Body of pancreas (tissue), 4 donors: ENCODE measurements at regions not wholly inside any gene's neighbourhood (a gene's known extent, or its start where the extent isn't known, plus 50 kb on each side); places are given as distances from the start of the nearest gene placed in this dataset.

ENCODE experiments used
- ATAC-seq: fragments of 150-250 bp; one replicate; pipeline ENCODE4 v1.9.1; 2016
- DNase-seq, 4 donors: peaks; one replicate each; pipeline ENCODE4 v3.0.0-alpha.2; 2019
- H3K27ac ChIP-seq, 4 donors: fragments of 200-600 bp; sonication (generic); 1 replicate in 3 of 4; 2 replicates in 1 of 4; pipeline versions ENCODE4 v1.5.1 to v1.6.1; 2016 to 2019; ENCODE audit warnings: mild to moderate bottlenecking in 1 of 4, mixed read lengths in 1 of 4, moderate library complexity in 1 of 4
- H3K27me3 ChIP-seq, 2 donors: fragments of 200-600 bp; sonication (generic); one replicate each; pipeline ENCODE4 v1.6.0; 2016; ENCODE audit warnings: mild to moderate bottlenecking in 1 of 2
- H3K36me3 ChIP-seq, 2 donors: fragments of 200-600 bp; sonication (generic); replicated peaks in 1 of 2; 2 replicates each; pipeline ENCODE4 v1.5.1; 2016; ENCODE audit warnings: low read depth in 2 of 2; ENCODE audit not compliant: insufficient read depth in 1 of 2
- H3K4me1 ChIP-seq: fragments of 200-600 bp; sonication (generic); one replicate; pipeline ENCODE4 v1.6.0; 2016
- H3K4me3 ChIP-seq, 2 donors: fragments of 200-600 bp; sonication (generic); 1 replicate in 1 of 2; 2 replicates in 1 of 2; pipeline ENCODE4 v1.5.1; 2016 to 2019
- H3K9me3 ChIP-seq, 3 donors: fragments of 200-600 bp; sonication (generic); 1 replicate in 2 of 3; 2 replicates in 1 of 3; pipeline ENCODE4 v1.5.1; 2016
- POLR2A ChIP-seq, 3 donors: fragments of 450-650 bp; IDR thresholded peaks; one replicate each; pipeline ENCODE4 v1.6.1; 2016; ENCODE audit warnings: antibody characterized with exemption in 3 of 3, mild to moderate bottlenecking in 2 of 3
- WGBS, 2 donors: methylation state at CpG; one replicate each; pipeline ENCODE4 v1.1.5; 2017; 5-methylcytosine and 5-hydroxymethylcytosine counted together
- intact Hi-C: fragments of 100-400 bp; cut with DNase I; formaldehyde crosslinking; loops from one replicate; pipeline ENCODE4 v1.15.1; 2023
- TF ChIP-seq, protein P1 (sequence below), 7 experiments: fragments of 450-650 bp in 4 of 7; fragments of 200-600 bp in 3 of 7; sonication (generic) in 3 of 7; IDR thresholded peaks; one replicate each; pipeline ENCODE4 v1.5.1; 2016 to 2019; ENCODE audit warnings: antibody characterized with exemption in 7 of 7

DNA sequence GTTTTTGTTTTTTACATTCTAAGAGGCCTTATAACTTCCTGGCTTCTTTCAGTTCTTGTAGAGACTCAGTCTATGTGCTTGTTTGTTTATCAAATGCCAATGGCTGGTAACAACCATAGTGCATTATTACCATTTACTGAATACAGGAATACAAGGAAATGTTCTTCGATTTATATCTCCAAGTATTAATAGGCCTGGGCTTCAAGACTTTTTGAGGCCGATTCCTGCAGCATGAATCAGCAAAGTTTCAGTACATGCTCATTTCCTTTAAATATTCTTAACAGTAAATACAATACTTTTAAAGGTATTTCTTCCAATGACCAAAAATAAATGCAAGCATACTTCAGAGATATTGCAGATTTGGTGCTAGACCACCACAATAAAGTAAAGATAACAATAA lies 535.3 kb downstream of the EFNA5 start:
- no peak for TF ChIP-seq POLR2A (IDR thresholded peaks at IDR 0.05)
- TF ChIP-seq, protein P1, sequence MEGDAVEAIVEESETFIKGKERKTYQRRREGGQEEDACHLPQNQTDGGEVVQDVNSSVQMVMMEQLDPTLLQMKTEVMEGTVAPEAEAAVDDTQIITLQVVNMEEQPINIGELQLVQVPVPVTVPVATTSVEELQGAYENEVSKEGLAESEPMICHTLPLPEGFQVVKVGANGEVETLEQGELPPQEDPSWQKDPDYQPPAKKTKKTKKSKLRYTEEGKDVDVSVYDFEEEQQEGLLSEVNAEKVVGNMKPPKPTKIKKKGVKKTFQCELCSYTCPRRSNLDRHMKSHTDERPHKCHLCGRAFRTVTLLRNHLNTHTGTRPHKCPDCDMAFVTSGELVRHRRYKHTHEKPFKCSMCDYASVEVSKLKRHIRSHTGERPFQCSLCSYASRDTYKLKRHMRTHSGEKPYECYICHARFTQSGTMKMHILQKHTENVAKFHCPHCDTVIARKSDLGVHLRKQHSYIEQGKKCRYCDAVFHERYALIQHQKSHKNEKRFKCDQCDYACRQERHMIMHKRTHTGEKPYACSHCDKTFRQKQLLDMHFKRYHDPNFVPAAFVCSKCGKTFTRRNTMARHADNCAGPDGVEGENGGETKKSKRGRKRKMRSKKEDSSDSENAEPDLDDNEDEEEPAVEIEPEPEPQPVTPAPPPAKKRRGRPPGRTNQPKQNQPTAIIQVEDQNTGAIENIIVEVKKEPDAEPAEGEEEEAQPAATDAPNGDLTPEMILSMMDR (IDR thresholded peaks at IDR 0.05): no peak
- Histone ChIP-seq H3K4me3 (no peak overlapping the region), H3K27me3 (no peaks in the 10 kb centered on the region), H3K4me1 (no peaks in the 10 kb centered on the region), H3K36me3 (no peaks in the 10 kb centered on the region), H3K27ac (no peak overlapping the region), H3K9me3 (peaks cover 0 to 6% (median 0%) of the 10 kb centered on the region in 3 donors)
- ATAC-seq: no peak
- 68 to 85% methylated on average over 2 of the region's 2 CpGs for WGBS, 2 donors
- no peak for DNase-seq
- intact Hi-C loops: no loop called here

DNA sequence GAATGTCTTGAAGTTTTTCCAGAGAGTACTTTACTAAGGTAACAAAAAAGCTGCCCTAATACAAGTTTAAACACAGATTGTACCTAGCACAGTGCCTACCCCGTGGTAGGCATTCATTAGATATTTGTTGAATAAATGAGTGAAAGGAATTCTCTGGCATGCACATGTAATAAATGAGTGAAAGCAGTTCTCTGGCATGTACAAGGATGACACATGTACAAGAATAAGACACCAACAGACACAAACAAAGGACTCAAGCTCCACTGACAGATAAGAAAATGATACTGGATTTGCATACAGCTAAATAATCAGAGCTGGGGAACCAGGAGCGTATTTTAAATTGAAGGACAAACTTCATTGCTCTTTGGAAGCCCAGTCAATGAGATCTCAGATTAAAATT lies 535.8 kb downstream of the EFNA5 start:
- intact Hi-C loops: no loop called here

DNA sequence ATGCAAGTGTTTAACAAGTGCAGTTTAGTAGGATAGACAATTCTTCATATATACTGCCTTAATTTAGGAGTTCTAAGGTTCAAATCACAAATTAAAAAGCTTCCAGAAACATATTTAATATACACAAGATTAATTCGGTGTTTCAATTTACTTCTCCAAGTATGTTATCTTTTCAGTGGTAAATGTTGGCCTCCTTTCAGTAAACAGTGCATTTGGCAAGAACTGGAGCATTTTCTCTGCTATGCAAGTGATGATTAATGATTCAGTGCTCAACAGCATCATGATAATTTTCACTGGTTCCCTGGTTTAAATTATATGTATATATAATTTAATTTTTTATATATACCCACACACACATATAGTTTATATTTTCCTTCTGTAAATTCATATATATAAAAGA lies 541.7 kb downstream of the EFNA5 start:
- DNase-seq: peak in 1 of 4 donors; percentile 4
- TF ChIP-seq, protein P1 (IDR thresholded peaks at IDR 0.05): no peak
- no peak for TF ChIP-seq POLR2A (IDR thresholded peaks at IDR 0.05)
- Histone ChIP-seq H3K4me1 (peaks cover 17% of the 10 kb centered on the region), H3K27ac (no peak overlapping the region), H3K27me3 (no peaks in the 10 kb centered on the region), H3K36me3 (no peaks in the 10 kb centered on the region), H3K4me3 (no peak overlapping the region), H3K9me3 (no peaks in the 10 kb centered on the region)
- WGBS, 2 donors: 2 to 8% methylated on average over 1 of the region's 1 CpG
- peak; percentile 40 for ATAC-seq
- intact Hi-C loops: no loop called here

More for the DNA sequence above, 535.8 kb downstream of the EFNA5 start:
- Histone ChIP-seq H3K4me3 (no peak overlapping the region), H3K36me3 (no peaks in the 10 kb centered on the region), H3K27me3 (no peaks in the 10 kb centered on the region), H3K4me1 (no peaks in the 10 kb centered on the region), H3K9me3 (peaks cover 0 to 6% (median 0%) of the 10 kb centered on the region in 3 donors), H3K27ac (no peak overlapping the region)
- ATAC-seq (no peak), DNase-seq (no peak)
- TF ChIP-seq POLR2A (IDR thresholded peaks at IDR 0.05): no peak
- TF ChIP-seq, protein P1 (IDR thresholded peaks at IDR 0.05): no peak
- WGBS, 2 donors: 71 to 77% methylated on average over 2 of the region's 2 CpGs

DNA sequence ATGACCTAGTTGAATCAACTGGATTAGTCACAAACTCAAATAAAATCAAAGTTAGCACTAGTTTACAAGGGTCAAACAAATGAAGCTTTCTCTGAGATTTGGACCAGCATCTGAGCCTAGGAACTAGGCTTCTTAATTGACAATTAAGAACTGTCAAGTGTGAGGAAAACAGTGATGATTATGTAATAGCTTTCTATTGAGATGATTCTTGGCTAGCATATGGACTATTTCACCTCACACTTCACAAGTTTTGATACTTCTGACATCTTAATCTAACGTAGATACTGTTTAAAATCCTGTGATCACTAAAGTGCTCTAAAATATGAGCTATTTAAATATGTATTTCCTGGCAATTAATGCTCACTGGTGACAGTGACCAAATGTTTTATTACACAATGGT lies 542.9 kb downstream of the EFNA5 start:
- WGBS, 2 donors: 20 to 25% methylated on average over 1 of the region's 1 CpG
- TF ChIP-seq, protein P1 (IDR thresholded peaks at IDR 0.05): no peak
- TF ChIP-seq POLR2A (IDR thresholded peaks at IDR 0.05): no peak
- H3K4me1 ChIP-seq: peaks cover 17% of the 10 kb centered on the region
- intact Hi-C loops: no loop called here
- H3K9me3 ChIP-seq: no peaks in the 10 kb centered on the region
- no peak overlapping the region for H3K27ac ChIP-seq
- no peaks in the 10 kb centered on the region for H3K27me3 ChIP-seq
- H3K4me3 ChIP-seq: no peak overlapping the region
- no peak for DNase-seq
- H3K36me3 ChIP-seq: no peaks in the 10 kb centered on the region
- ATAC-seq: no peak

DNA sequence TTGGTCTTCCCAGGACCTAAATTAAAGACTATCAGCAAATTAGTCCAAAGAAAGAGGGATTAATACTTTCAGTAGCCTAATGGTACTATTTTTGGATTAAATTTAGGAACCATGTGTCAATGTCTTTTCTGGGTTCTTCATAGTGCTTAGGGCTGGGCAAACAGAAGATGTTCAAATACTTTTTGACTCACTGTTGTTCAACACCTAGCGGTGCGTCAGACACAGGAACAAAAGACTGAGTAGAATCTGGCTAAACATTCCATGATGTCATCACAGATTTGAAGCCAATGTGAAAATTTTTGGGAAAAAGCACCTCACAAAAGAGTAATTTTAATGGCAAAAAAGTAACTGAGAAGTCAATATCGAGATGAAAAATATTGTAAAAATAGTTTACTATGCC lies 544.4 kb downstream of the EFNA5 start:
- Histone ChIP-seq H3K9me3 (no peaks in the 10 kb centered on the region), H3K36me3 (no peaks in the 10 kb centered on the region), H3K27me3 (no peaks in the 10 kb centered on the region), H3K4me3 (no peak overlapping the region), H3K4me1 (peaks cover 17% of the 10 kb centered on the region), H3K27ac (no peak overlapping the region)
- DNase-seq (no peak), ATAC-seq (no peak)
- WGBS, 2 donors: 95 to 98% methylated on average over 3 of the region's 3 CpGs
- intact Hi-C loops: no loop called here
- no peak for TF ChIP-seq POLR2A (IDR thresholded peaks at IDR 0.05)
- TF ChIP-seq, protein P1 (IDR thresholded peaks at IDR 0.05): no peak
